GM19328 (cell line): ENCODE measurements at regions not wholly inside any gene's neighbourhood (a gene's known extent, or its start where the extent isn't known, plus 50 kb on each side); places are given as distances from the start of the nearest gene placed in this dataset.
"Not testable (repeated sequence)": the region's sequence is repeated elsewhere in the genome, so short reads cannot be mapped to it uniquely, and the experiment has no call there.

Source experiments
- ATAC-seq: cut with Tn5 transposase; IDR thresholded peaks from one replicate; pipeline ENCODE4 v1.9.1; 2021; ENCODE audit warnings: mild to moderate bottlenecking, moderate library complexity; ENCODE audit not compliant: unreplicated experiment

- no peak for ATAC-seq
Measured at GRCh38 chr1:90826024-90826423, 108.9 kb upstream of the BARHL2 start.

DNA sequence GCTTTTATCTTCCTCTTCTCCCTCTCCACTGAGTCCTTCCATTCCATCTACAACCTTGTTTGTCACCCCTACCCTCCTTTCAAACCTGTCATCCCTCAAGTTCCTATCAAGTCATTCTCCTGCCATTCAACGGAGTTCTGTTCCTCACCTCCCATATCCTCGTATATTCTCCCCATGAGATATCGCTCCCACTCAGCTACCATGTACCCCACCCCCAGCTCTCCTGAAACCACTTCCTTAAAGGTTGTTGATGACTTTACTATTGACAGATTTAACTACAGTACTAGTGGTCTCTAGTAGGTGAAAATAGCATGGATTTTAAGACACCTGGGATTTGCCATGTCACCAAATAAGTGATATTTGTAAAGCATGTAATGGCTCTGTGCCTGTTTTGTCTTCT is 107.4 kb upstream of the BARHL2 start:
- no peak for ATAC-seq

DNA sequence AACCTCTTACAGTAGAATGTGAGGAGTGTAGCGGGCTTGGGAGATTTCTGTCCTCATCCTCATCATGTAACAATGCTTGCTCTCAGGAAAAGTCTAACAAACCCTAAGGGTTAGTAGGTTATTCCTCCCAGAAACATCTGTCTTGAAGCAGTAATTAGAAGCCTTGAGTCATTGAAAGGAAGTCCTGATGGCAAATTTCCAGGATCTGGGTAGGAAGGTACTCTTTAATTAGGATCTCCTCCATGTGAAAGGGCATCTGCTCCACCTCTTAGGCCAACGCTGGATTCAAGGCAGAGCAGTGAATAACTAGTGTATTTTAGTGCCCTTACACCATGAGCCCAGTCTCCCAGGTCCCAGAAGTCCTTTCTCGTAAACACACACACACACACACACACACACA is 106.6 kb upstream of the BARHL2 start:
- no peak for ATAC-seq

GRCh38 chr1:90821788-90822359 is 104.8 kb upstream of the BARHL2 start:
- ATAC-seq, result no peak

DNA sequence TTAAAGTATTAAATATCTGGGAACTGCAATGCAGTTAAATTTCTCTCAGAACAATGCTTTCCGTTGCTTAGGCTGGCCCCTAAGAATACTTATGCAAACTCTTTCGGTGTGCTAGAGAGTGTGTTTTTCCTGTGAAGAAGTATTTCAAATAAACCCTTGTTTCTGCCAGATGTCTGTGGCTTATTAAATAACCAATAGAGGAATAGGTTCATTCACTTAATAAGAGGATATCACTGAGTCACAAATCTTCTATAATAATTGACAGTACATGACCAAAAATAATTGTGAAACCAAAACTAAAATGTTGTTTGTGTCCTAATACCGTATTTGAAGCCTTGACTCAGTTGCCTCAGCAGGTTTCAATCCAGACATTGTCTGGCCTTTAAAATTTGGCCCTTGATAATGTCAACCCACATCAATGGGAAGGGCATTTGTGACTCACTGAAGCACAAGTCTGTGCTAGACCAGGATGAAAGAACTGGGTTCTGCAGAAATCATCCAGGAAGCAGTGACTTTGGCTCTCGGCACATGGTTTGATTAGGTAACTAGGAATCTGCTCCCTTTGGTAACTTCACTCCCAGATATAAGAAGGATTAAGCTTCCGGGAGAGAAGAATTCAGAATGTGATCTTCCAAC is 104.2 kb upstream of the BARHL2 start:
- no peak for ATAC-seq

DNA sequence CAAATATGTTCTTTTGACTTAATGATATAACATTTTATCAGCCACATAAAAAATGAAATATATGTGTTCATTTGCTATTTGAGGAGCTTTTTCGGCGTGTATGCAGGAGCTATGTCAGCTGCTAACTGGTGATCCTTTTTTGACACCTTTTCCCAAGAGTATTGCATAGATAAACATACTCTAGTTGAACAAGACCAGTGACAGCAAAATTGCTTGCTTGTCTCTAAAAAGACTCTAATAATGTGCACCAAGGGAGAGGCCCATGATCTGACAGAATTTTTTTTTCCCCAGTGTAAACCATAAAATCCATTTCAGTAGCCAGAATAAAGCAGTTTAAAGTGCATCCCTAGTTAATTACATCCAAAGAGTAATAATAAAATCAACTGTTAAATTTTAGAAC is 103.6 kb upstream of the BARHL2 start:
- ATAC-seq, result no peak

GRCh38 chr1:90817399-90817798 is 100.3 kb upstream of the BARHL2 start:
- ATAC-seq, result no peak

DNA sequence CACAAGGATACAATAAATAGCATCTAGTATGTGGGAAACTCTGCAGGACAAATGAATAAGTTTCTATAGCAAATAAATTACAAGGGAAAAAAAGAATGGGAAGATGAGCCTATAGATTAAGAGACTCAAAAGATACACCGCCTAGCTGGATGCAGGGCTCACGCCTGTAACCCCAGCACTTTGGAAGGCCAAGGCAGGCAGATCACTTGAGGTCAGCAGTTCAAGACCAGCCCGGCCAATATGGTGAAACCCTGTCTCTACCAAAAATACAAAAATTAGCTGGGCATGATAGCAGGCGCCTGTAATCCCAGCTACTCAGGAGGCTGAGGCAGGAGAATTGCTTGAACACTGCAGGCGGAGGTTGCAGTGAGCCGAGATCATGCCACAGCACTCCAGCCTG is 95.1 kb upstream of the BARHL2 start:
- not testable (repeated sequence) for ATAC-seq

DNA sequence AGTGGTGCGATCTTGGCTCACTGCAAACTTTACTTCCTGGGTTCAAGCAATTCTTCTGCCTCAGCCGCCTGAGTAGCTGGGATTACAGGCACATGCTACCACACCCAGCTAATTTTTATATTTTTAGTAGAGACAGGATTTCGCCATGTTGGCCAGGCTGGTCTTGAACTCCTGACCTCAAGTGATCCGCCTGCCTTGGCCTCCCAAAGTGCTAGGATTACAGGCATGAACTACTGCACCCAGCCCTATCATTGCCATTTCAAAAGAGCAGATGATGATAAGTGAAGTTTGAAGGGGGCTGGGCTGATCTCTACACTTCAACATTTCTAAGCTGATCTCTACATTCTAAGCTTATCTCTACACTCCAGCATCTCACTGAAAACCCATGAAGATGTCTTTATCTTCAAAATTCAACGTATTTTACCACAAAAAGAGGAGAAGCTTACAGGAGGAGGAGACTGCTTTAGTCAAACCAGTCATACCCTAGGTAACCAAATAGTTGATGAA is 94.4 kb upstream of the BARHL2 start:
- ATAC-seq, result not testable (repeated sequence)

- ATAC-seq, result no peak
Measured at GRCh38 chr1:90810681-90811080, 93.6 kb upstream of the BARHL2 start.

DNA sequence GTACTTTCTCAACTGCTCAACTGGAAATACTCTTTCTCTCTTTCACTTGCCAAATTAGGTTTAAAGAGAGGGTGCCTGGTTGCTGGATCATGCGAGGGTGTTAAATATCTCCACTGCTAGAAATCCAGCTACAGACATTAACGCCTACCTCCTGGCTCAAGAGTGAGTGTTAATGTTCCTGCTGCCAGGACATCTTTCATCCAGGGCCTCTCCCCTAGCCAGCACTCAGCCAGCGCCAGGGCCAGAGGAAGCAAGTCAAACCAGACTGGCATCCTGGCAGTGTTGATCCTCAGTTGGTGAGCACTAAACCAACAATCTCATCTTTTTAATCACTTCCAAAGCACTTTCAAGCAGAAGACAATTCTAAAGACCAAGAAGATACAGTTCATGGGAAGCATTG is 92.9 kb upstream of the BARHL2 start:
- no peak for ATAC-seq

- ATAC-seq, result no peak
Measured at GRCh38 chr1:90809093-90809492, 92.0 kb upstream of the BARHL2 start.

- ATAC-seq, result no peak
Measured at GRCh38 chr1:90807329-90807728, 90.2 kb upstream of the BARHL2 start.

- ATAC-seq, result no peak
Measured at GRCh38 chr1:90802622-90803021, 85.5 kb upstream of the BARHL2 start.

DNA sequence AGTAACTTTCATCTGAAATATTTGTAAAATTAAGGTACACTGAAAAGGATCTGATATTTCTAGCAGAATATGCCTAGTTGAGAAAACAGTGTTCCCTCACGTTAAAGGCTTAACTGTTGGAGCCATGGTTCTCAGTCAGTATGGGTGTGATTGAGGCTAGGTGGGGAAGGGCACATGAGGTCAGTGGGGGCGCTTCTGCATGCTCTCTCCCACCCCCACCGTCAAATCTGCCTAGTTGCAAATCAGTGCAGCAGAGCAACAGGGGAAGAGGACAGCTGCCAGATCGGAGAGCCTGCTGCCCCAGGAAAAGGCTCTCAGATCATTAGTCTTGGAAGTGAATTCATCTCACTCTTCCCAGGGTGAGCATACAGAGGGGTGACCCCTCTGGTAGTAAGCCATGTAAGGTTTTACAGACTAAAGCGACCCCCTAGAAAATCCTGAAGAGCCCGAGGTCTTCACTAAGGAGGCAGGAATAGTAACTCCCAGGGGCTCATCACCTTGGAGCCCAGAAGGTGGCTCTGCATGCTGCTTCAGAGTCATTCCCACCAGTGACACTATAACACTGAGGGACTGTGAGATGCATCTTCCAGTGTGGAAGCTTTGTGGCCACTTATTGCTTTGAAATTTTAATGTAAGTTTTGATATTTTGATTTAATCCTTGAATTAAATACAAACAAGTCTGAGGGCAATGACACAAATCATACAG is 83.1 kb upstream of the BARHL2 start:
- ATAC-seq, result no peak

DNA sequence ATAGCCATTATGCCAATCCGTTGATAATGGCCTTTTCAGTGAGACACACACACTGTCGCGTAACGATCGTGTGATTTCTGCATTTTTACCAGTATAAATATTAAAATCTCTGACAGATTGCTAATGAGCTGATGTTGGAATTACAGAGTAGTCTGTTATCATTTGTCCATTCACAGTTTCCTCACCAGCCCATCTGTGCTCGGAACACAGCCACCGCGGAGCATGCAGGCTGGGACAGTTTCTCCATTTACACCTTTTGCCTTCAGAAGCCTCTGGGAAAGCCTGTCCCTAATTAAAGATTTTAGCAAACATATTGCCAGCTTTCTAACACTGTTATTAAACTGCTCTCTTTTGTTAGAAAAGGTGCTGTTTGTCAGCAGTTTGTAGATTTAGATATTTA is 82.2 kb upstream of the BARHL2 start:
- no peak for ATAC-seq

DNA sequence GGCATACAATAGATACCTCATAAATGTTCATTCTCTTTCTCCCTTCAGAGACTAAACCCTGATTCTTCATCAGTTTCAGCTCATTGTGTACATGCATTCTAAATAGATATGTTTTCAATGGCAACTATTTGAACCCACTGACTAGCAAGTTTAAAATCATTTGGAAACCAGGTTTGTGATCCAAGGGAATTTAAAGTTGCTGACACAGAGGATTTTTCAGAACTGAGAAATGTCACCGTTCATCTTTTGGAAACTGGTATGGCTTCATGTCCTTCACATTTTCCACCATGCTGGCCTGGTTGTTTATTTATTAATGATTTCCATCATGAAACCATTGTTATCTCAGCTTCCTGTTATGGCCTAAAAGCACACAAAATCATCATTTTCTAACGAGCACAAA is 81.8 kb upstream of the BARHL2 start:
- no peak for ATAC-seq

DNA sequence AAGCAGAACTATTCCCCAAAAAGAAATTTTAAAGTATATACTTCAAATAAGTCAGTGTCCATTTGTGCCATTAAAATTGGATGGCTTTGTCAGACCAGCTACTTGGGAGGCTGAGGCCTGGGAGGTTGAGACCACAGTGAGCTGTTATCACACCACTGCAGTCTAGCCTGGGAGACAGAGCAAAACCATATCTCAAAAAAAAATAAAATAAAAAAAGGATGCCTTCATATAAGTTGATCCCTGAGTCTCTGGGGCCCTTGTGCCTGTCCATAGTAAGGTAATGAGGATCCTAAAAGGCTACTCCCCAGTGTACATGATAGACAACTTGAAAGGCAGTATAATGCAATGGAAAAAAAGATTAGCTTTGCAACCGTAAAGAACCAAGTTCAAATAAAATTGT is 81.2 kb upstream of the BARHL2 start:
- ATAC-seq, result no peak

DNA sequence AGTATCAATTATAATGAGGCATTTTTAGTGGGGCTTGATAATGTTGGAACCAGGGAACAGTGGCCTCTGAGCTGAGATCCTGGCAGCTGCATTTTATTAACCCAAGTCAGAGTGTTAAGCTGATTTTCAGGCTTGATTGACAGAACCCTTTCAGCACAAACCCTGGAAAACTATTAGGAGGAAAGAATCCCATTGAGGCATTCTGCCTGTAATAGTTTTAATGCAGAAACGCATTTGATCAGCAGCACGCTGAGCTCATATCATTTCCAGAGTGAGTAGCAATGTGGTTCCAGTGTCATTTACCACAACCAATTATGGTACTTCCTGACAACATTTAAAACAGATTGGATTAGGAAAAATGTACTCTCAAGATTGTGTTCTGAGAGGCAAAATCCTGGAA is 78.3 kb upstream of the BARHL2 start:
- no peak for ATAC-seq

DNA sequence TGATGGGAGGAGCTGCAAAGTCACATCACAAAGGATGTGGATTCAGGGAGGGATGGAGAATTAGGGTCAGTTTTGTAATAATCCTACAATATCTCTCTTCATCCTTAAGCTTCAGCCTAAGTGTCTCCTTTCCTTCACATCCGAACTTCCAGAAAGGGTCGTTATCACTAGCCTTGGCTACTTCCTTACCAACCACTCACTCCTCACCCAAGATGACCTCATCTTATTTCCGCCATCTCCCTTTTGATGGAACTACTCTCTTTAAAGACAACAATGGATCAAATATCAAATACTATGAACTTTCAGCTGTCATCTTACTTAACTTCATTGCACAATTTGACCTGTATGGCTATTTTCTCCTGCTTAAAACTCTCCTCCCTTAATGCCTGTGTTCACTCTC is 69.6 kb upstream of the BARHL2 start:
- ATAC-seq, result no peak

DNA sequence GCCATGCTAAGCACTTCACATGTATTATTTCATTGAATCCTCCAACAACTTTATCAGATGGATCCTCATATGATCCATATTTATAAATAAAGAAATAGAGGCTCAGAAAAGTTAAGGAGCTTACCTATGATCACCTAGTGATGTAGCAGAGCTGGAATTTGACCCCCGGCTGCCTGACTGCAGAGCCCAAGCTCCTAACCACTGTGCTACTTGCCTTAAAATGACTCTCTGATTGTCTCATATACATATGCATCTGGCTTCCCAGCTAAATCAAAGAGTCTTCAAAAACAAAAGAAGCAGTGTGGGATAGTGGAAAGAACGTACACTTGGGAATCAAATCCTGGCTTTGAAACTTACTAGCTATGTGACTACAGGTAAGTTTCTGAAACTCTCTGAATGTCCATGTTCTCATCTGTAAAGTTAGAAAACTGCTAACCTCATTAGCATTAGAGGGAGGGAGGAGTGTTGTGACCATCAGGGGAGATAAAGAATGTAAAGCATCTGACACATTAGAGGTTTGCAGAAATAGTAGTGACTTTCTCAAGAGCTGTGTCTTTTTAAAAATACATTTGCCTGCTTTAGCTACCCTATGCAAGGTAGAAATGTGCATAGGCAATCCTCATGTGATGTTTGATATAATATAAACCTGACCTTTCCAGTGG is 67.2 kb upstream of the BARHL2 start:
- no peak for ATAC-seq

- no peak for ATAC-seq
Measured at GRCh38 chr1:90783181-90783580, 66.1 kb upstream of the BARHL2 start.
